ENCODE measurements at regions not wholly inside any gene's neighbourhood (a gene's known extent, or its start where the extent isn't known, plus 50 kb on each side); places are given as distances from the start of the nearest gene placed in this dataset.

- Histone ChIP-seq H3K9me3 (ENCODE audit: control insufficient read depth in 1 of 2, low read length in 2 of 2) (no peaks in the 10 kb centered on the region), H3K4me1 (ENCODE audit: insufficient read depth, low read length) (no peaks in the 10 kb centered on the region), H3K27me3 (ENCODE audit: insufficient read depth, low read length) (no peaks in the 10 kb centered on the region), H3K27ac (ENCODE audit: low read depth, low read length) (no peak overlapping the region), H3K36me3 (ENCODE audit: insufficient read depth, low read length) (no peaks in the 10 kb centered on the region), H3K4me3 (ENCODE audit: low read length in 2 of 2) (no peak overlapping the region)
- no peaks in the 10 kb centered on the region for H3K4me1 Mint-ChIP-seq
- peaks cover 15 to 25% of the 10 kb centered on the region in 2 donors for H3K27me3 Mint-ChIP-seq
- no peaks in the 10 kb centered on the region for H3K9me3 Mint-ChIP-seq
- no peaks in the 10 kb centered on the region for H3K36me3 Mint-ChIP-seq
- POLR2A ChIA-PET (ENCODE audit: partially characterized antibody): no interaction called here
- H3K27ac Mint-ChIP-seq: no peak overlapping the region
- intact Hi-C loops (cut with micrococcal nuclease): no loop called here
- CTCF ChIA-PET (ENCODE audit: partially characterized antibody): no interaction called here
- no peak overlapping the region for H3K4me3 Mint-ChIP-seq
- no peak for DNase-seq
Observed at GRCh38 chr11:19510468-19510867, 202.2 kb upstream of the NAV2 start.

GRCh38 chr11:19509215-19509614, 203.4 kb upstream of the NAV2 start:
- Histone ChIP-seq H3K27me3 (ENCODE audit: insufficient read depth, low read length) (no peaks in the 10 kb centered on the region), H3K36me3 (ENCODE audit: insufficient read depth, low read length) (no peaks in the 10 kb centered on the region), H3K4me1 (ENCODE audit: insufficient read depth, low read length) (no peaks in the 10 kb centered on the region), H3K9me3 (ENCODE audit: control insufficient read depth in 1 of 2, low read length in 2 of 2) (no peaks in the 10 kb centered on the region), H3K4me3 (ENCODE audit: low read length in 2 of 2) (no peak overlapping the region), H3K27ac (ENCODE audit: low read depth, low read length) (no peak overlapping the region)
- ChIA-PET CTCF (ENCODE audit: partially characterized antibody) (no interaction called here), POLR2A (ENCODE audit: partially characterized antibody) (no interaction called here)
- no peaks in the 10 kb centered on the region for H3K36me3 Mint-ChIP-seq
- no peaks in the 10 kb centered on the region for H3K9me3 Mint-ChIP-seq
- intact Hi-C loops (cut with micrococcal nuclease): no loop called here
- DNase-seq: no peak
- peaks cover 15 to 24% of the 10 kb centered on the region in 2 donors for H3K27me3 Mint-ChIP-seq
- no peaks in the 10 kb centered on the region for H3K4me1 Mint-ChIP-seq
- H3K27ac Mint-ChIP-seq: no peak overlapping the region
- H3K4me3 Mint-ChIP-seq: no peak overlapping the region

- Mint-ChIP-seq H3K27me3 (peaks cover 15 to 23% of the 10 kb centered on the region in 2 donors), H3K36me3 (no peaks in the 10 kb centered on the region), H3K4me1 (no peaks in the 10 kb centered on the region), H3K4me3 (no peak overlapping the region), H3K27ac (no peak overlapping the region), H3K9me3 (no peaks in the 10 kb centered on the region)
- CTCF ChIA-PET (ENCODE audit: partially characterized antibody): no interaction called here
- Histone ChIP-seq H3K27ac (ENCODE audit: low read depth, low read length) (no peak overlapping the region), H3K4me1 (ENCODE audit: insufficient read depth, low read length) (no peaks in the 10 kb centered on the region), H3K27me3 (ENCODE audit: insufficient read depth, low read length) (no peaks in the 10 kb centered on the region), H3K9me3 (ENCODE audit: control insufficient read depth in 1 of 2, low read length in 2 of 2) (no peaks in the 10 kb centered on the region), H3K36me3 (ENCODE audit: insufficient read depth, low read length) (no peaks in the 10 kb centered on the region), H3K4me3 (ENCODE audit: low read length in 2 of 2) (no peak overlapping the region)
- no peak for DNase-seq
- intact Hi-C loops (cut with micrococcal nuclease): no loop called here
- POLR2A ChIA-PET (ENCODE audit: partially characterized antibody): no interaction called here
Observed at GRCh38 chr11:19508165-19508564, 204.5 kb upstream of the NAV2 start.

GRCh38 chr11:19506816-19507486, 205.7 kb upstream of the NAV2 start:
- Histone ChIP-seq H3K9me3 (ENCODE audit: control insufficient read depth in 1 of 2, low read length in 2 of 2) (no peaks in the 10 kb centered on the region), H3K4me3 (ENCODE audit: low read length in 2 of 2) (no peak overlapping the region), H3K36me3 (ENCODE audit: insufficient read depth, low read length) (no peaks in the 10 kb centered on the region), H3K27me3 (ENCODE audit: insufficient read depth, low read length) (no peaks in the 10 kb centered on the region), H3K27ac (ENCODE audit: low read depth, low read length) (no peak overlapping the region), H3K4me1 (ENCODE audit: insufficient read depth, low read length) (no peaks in the 10 kb centered on the region)
- Mint-ChIP-seq H3K36me3 (no peaks in the 10 kb centered on the region), H3K27ac (no peak overlapping the region), H3K9me3 (no peaks in the 10 kb centered on the region), H3K27me3 (peaks cover 12 to 20% of the 10 kb centered on the region in 2 donors), H3K4me3 (no peak overlapping the region), H3K4me1 (no peaks in the 10 kb centered on the region)
- CTCF ChIA-PET (ENCODE audit: partially characterized antibody): no interaction called here
- no peak for DNase-seq
- POLR2A ChIA-PET (ENCODE audit: partially characterized antibody): no interaction called here
- intact Hi-C loops (cut with micrococcal nuclease): no loop called here

GRCh38 chr11:19502691-19503253, 209.9 kb upstream of the NAV2 start:
- H3K4me3 Mint-ChIP-seq: no peak overlapping the region

GRCh38 chr11:19501631-19502030, 211.0 kb upstream of the NAV2 start:
- CTCF ChIA-PET (ENCODE audit: partially characterized antibody): no interaction called here
- H3K27me3 Mint-ChIP-seq: peaks cover 0 to 10% of the 10 kb centered on the region in 2 donors
- intact Hi-C loops (cut with micrococcal nuclease): no loop called here
- no peak for DNase-seq
- no peaks in the 10 kb centered on the region for H3K9me3 ChIP-seq (ENCODE audit: control insufficient read depth in 1 of 2, low read length in 2 of 2)
- H3K27ac ChIP-seq (ENCODE audit: low read depth, low read length): no peak overlapping the region
- H3K9me3 Mint-ChIP-seq: peaks cover 0 to 5% (median 0%) of the 10 kb centered on the region in 8 donors
- no peaks in the 10 kb centered on the region for H3K27me3 ChIP-seq (ENCODE audit: insufficient read depth, low read length)
- no peaks in the 10 kb centered on the region for H3K36me3 ChIP-seq (ENCODE audit: insufficient read depth, low read length)
- H3K36me3 Mint-ChIP-seq: no peaks in the 10 kb centered on the region
- H3K4me3 Mint-ChIP-seq: no peak overlapping the region
- no peak overlapping the region for H3K4me3 ChIP-seq (ENCODE audit: low read length in 2 of 2)
- H3K27ac Mint-ChIP-seq: no peak overlapping the region
- no peaks in the 10 kb centered on the region for H3K4me1 ChIP-seq (ENCODE audit: insufficient read depth, low read length)
- H3K4me1 Mint-ChIP-seq: no peaks in the 10 kb centered on the region
- POLR2A ChIA-PET (ENCODE audit: partially characterized antibody): no interaction called here

More at GRCh38 chr11:19502691-19503253, 209.9 kb upstream of the NAV2 start:
- CTCF ChIA-PET (ENCODE audit: partially characterized antibody): no interaction called here
- Mint-ChIP-seq H3K27ac (no peak overlapping the region), H3K36me3 (no peaks in the 10 kb centered on the region), H3K4me1 (no peaks in the 10 kb centered on the region), H3K27me3 (peaks cover 0 to 7% of the 10 kb centered on the region in 2 donors), H3K9me3 (no peaks in the 10 kb centered on the region)
- Histone ChIP-seq H3K27me3 (ENCODE audit: insufficient read depth, low read length) (no peaks in the 10 kb centered on the region), H3K4me3 (ENCODE audit: low read length in 2 of 2) (no peak overlapping the region), H3K36me3 (ENCODE audit: insufficient read depth, low read length) (no peaks in the 10 kb centered on the region), H3K4me1 (ENCODE audit: insufficient read depth, low read length) (no peaks in the 10 kb centered on the region), H3K9me3 (ENCODE audit: control insufficient read depth in 1 of 2, low read length in 2 of 2) (no peaks in the 10 kb centered on the region), H3K27ac (ENCODE audit: low read depth, low read length) (no peak overlapping the region)
- intact Hi-C loops (cut with micrococcal nuclease): no loop called here
- DNase-seq: no peak
- POLR2A ChIA-PET (ENCODE audit: partially characterized antibody): no interaction called here

- intact Hi-C loops (cut with micrococcal nuclease): no loop called here
- Mint-ChIP-seq H3K9me3 (peaks cover 0 to 6% (median 0%) of the 10 kb centered on the region in 8 donors), H3K27ac (no peak overlapping the region), H3K4me3 (no peak overlapping the region), H3K36me3 (no peaks in the 10 kb centered on the region), H3K4me1 (no peaks in the 10 kb centered on the region), H3K27me3 (peaks cover 2 to 11% of the 10 kb centered on the region in 2 donors)
- POLR2A ChIA-PET (ENCODE audit: partially characterized antibody): no interaction called here
- CTCF ChIA-PET (ENCODE audit: partially characterized antibody): no interaction called here
- H3K9me3 ChIP-seq (ENCODE audit: control insufficient read depth in 1 of 2, low read length in 2 of 2): no peaks in the 10 kb centered on the region
- H3K4me1 ChIP-seq (ENCODE audit: insufficient read depth, low read length): no peaks in the 10 kb centered on the region
- H3K4me3 ChIP-seq (ENCODE audit: low read length in 2 of 2): no peak overlapping the region
- H3K27ac ChIP-seq (ENCODE audit: low read depth, low read length): no peak overlapping the region
- no peak for DNase-seq
- no peaks in the 10 kb centered on the region for H3K36me3 ChIP-seq (ENCODE audit: insufficient read depth, low read length)
- H3K27me3 ChIP-seq (ENCODE audit: insufficient read depth, low read length): no peaks in the 10 kb centered on the region
Observed at GRCh38 chr11:19499999-19500398, 212.6 kb upstream of the NAV2 start.
